AG10803 (cell line): ENCODE measurements at regions not wholly inside any gene's neighbourhood (a gene's known extent, or its start where the extent isn't known, plus 50 kb on each side); places are given as distances from the start of the nearest gene placed in this dataset.

ENCODE experiments used
- DNase-seq: peaks from one replicate; pipeline ENCODE4 v3.0.0; 2010; ENCODE audit warnings: low read depth
- H3K4me3 ChIP-seq: 2 replicates; pipeline ENCODE4 v1.5.1; 2011; ENCODE audit warnings: mild to moderate bottlenecking, low read length, control low read depth
- TF ChIP-seq, protein P1 (sequence below): conservative IDR thresholded peaks from 2 replicates; pipeline ENCODE4 v1.5.1; 2011; ENCODE audit warnings: mild to moderate bottlenecking, low read length, control low read depth, inconsistent platforms

DNA sequence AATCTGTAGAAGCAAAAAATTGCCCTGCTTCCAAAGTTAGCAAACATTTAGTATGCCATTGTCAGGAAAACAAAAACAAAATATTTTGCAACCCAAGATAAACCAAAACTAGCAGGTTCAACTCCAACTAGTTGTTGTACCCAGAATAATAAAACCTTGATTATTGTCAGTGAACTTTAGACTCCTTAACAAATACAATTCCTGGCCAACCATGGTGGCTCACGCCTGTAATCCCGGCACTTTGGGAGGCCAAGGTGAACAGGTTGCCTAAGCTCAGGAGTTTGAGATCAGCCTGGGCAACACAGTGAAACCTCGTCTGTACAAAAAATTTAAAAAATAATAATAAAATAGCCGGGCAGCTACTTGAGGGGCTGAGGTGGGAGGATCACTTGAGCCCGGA lies 53.6 kb upstream of the EPCAM start:
- no peak for DNase-seq
- TF ChIP-seq, protein P1, sequence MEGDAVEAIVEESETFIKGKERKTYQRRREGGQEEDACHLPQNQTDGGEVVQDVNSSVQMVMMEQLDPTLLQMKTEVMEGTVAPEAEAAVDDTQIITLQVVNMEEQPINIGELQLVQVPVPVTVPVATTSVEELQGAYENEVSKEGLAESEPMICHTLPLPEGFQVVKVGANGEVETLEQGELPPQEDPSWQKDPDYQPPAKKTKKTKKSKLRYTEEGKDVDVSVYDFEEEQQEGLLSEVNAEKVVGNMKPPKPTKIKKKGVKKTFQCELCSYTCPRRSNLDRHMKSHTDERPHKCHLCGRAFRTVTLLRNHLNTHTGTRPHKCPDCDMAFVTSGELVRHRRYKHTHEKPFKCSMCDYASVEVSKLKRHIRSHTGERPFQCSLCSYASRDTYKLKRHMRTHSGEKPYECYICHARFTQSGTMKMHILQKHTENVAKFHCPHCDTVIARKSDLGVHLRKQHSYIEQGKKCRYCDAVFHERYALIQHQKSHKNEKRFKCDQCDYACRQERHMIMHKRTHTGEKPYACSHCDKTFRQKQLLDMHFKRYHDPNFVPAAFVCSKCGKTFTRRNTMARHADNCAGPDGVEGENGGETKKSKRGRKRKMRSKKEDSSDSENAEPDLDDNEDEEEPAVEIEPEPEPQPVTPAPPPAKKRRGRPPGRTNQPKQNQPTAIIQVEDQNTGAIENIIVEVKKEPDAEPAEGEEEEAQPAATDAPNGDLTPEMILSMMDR, result no peak
- H3K4me3 ChIP-seq, result no peak overlapping the region

- no peak overlapping the region for H3K4me3 ChIP-seq
- no peak for DNase-seq
- TF ChIP-seq, protein P1, result no peak
Measured at GRCh38 chr2:47313728-47314127, 55.4 kb upstream of the EPCAM start.

- DNase-seq, result no peak
- TF ChIP-seq, protein P1, result no peak
Measured at GRCh38 chr2:47313141-47313691, 55.9 kb upstream of the EPCAM start.

DNA sequence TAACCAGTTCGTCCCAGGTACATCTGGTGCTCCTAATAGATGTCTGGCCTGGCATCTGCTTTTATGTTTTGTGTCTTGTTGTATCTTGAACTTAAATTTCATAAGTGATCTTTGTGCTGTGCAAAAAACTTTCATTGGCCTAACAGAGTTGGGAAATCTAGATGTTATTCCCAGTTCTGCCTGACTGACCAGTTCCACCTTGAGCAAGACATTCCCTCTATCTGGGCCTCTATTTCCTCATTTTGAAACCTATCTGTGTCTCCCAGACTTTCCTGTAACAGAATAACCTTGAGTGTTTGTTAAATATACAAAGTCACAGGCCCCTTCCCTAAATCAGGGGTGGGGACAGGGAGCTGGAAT lies 56.6 kb upstream of the EPCAM start:
- H3K4me3 ChIP-seq, result no peak overlapping the region
- DNase-seq, result no peak
- TF ChIP-seq, protein P1, result no peak

More at GRCh38 chr2:47313141-47313691, 55.9 kb upstream of the EPCAM start:
- H3K4me3 ChIP-seq, result no peak overlapping the region

DNA sequence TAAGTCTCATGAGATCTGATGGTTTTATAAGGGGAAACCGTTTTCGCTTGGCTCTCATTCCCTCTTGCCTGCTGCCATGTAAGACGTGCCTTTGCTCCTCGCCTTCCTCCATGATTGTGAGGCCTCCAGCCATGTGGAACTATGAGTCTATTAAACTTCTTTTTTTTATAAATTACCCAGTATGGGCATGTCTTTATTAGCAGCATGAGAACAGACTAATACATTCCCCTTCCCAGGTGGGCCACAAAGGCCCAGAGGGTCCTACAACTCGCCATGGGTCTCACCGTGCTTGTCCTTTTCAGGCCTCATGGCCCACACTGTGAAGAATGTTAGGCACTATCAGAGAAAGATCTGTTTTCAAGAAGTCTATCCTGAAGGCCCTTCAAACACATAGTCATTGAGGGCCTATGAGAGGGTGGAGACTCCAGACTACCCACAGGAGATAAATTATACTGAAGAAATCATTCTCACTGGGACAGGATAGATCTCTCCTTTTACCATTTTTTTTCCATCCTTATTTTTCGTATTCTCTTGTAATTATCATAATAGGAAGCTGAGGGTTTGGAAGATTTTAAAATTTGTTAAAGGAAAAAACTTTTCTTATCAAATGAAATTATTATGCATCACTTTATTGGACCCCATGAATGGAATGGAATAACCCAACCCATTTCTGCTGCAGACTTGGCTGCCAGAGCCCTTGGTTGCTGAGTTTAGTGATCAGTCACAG lies 57.2 kb upstream of the EPCAM start:
- DNase-seq, result no peak
- no peak overlapping the region for H3K4me3 ChIP-seq
- TF ChIP-seq, protein P1, result no peak

DNA sequence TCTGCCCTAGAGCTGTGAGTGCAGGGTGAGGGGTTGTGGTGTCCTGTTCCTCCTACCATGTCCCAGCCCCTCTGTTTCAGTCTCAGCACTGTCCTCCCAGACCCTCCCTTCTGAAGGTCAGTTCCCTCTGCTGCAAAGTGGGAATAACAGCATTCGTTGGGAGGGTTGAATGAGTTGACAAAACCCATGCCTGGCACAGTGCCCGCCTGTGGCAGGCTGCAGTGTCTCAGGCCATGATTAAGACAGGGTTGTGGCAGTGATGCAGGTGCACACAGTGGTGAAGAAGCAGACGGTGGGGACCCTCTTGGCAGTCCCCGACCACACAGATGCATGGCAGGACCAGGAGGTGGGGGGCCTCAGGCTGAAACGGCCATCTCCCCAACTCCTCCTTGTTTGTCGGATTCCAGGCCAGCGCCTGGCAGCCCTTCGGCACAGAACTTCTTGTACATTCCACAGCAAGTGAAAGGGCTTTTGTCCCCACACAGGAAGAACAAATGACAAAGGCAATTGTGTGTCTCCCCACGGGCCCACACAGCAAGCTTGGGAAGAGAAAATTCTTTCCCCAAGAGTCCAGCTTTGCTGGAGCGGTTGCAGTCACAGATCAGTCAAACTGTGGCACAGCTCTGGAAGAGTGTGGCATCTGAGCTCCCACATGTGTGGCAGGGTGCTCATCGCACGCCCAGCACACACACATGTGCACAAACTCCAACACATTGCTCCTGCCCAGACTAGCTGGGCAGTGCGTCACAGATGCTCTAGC lies 58.1 kb upstream of the EPCAM start:
- no peak overlapping the region for H3K4me3 ChIP-seq
- TF ChIP-seq, protein P1, result no peak
- DNase-seq, result no peak
